Osteoblast (primary cell): ENCODE measurements at regions not wholly inside any gene's neighbourhood (a gene's known extent, or its start where the extent isn't known, plus 50 kb on each side); places are given as distances from the start of the nearest gene placed in this dataset.

Experiments used
- DNase-seq: peaks from one replicate; pipeline ENCODE4 v3.0.0; 2011; ENCODE audit warnings: low spot score, mixed read lengths; ENCODE audit not compliant: insufficient read length; ENCODE audit errors: missing footprints
- H2AFZ ChIP-seq: 2 replicates; pipeline ENCODE4 v1.6.0; 2011; ENCODE audit warnings: mild to moderate bottlenecking, low read length
- H3K27ac ChIP-seq: 2 replicates; pipeline ENCODE4 v1.5.1; 2011; ENCODE audit warnings: mild to moderate bottlenecking, low read depth, low read length, moderate library complexity
- H3K27me3 ChIP-seq: 2 replicates; pipeline ENCODE4 v1.6.0; 2012; ENCODE audit warnings: mild to moderate bottlenecking, control low read depth, inconsistent platforms, low read length, moderate library complexity; ENCODE audit not compliant: insufficient read depth
- H3K36me3 ChIP-seq: 2 replicates; pipeline ENCODE4 v1.5.1; 2011; ENCODE audit warnings: mild to moderate bottlenecking, low read length, control low read depth, moderate library complexity; ENCODE audit not compliant: insufficient read depth
- H3K4me1 ChIP-seq: 2 replicates; pipeline ENCODE4 v1.5.1; 2011; ENCODE audit warnings: mild to moderate bottlenecking, low read length, control low read depth, moderate library complexity; ENCODE audit not compliant: insufficient read depth
- H3K4me2 ChIP-seq: 2 replicates; pipeline ENCODE4 v1.6.0; 2011; ENCODE audit warnings: mild to moderate bottlenecking, low read length; ENCODE audit not compliant: insufficient read depth
- H3K4me3 ChIP-seq: fragments of 200-600 bp; sonication (generic); 3 replicates; pipeline ENCODE4 v1.5.1; 2012; ENCODE audit warnings: mild to moderate bottlenecking, low read length, inconsistent platforms; ENCODE audit not compliant: insufficient read depth
- H3K79me2 ChIP-seq: 2 replicates; pipeline ENCODE4 v1.6.0; 2012; ENCODE audit warnings: mild to moderate bottlenecking, low read length, control low read depth, inconsistent platforms; ENCODE audit not compliant: insufficient read depth
- H3K9me3 ChIP-seq: 2 replicates; pipeline ENCODE4 v1.5.1; 2011; ENCODE audit warnings: low read depth, low read length, control low read depth
- H4K20me1 ChIP-seq: 2 replicates; pipeline ENCODE4 v1.6.0; 2012; ENCODE audit warnings: mild to moderate bottlenecking, low read length, control low read depth; ENCODE audit not compliant: insufficient read depth
- CTCF ChIP-seq: IDR thresholded peaks from 2 replicates; pipeline ENCODE4 v1.5.1; 2011; ENCODE audit warnings: mild to moderate bottlenecking, low read depth, low read length, moderate library complexity; ENCODE audit errors: extremely low read depth

- TF ChIP-seq CTCF: no peak
- H3K79me2 ChIP-seq: no peaks in the 10 kb centered on the region
- no peak overlapping the region for H3K27ac ChIP-seq
- H3K4me3 ChIP-seq: peak overlapping the region; percentile 61
- peak overlapping the region; percentile 80 for H2AFZ ChIP-seq
- no peaks in the 10 kb centered on the region for H3K27me3 ChIP-seq
- no peaks in the 10 kb centered on the region for H4K20me1 ChIP-seq
- H3K9me3 ChIP-seq: no peaks in the 10 kb centered on the region
- no peaks in the 10 kb centered on the region for H3K36me3 ChIP-seq
- peak; percentile 68 for DNase-seq
- H3K4me2 ChIP-seq: peak overlapping the region; percentile 78
- H3K4me1 ChIP-seq: peaks cover 2% of the 10 kb centered on the region
Observed at GRCh38 chrX:920234-920799, 289.7 kb downstream of the SHOX start.

DNA sequence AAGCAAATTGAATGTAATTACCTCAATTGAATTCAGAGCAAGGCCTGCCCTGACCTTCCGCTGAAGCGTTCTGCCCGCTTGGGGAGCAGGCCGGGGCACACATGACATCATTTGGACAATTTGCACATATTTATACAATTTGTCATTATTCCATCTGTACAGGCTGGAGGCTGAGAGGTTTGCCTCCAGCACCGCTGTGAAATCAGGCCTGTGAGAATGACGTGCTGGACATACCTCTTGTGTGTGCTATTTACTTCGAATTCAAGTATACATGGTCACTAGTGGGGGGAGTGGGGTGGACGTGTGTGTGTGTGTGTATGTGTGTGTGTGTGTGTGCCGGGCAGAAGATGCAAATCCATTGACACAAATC lies 285.6 kb downstream of the SHOX start:
- H3K27me3 ChIP-seq: no peaks in the 10 kb centered on the region
- peaks cover 2% of the 10 kb centered on the region for H3K4me1 ChIP-seq
- DNase-seq: no peak
- no peak overlapping the region for H2AFZ ChIP-seq
- H3K4me3 ChIP-seq: no peak overlapping the region
- H3K9me3 ChIP-seq: no peaks in the 10 kb centered on the region
- H3K27ac ChIP-seq: no peak overlapping the region
- H3K4me2 ChIP-seq: no peak overlapping the region
- TF ChIP-seq CTCF: no peak
- H4K20me1 ChIP-seq: no peaks in the 10 kb centered on the region
- no peaks in the 10 kb centered on the region for H3K79me2 ChIP-seq
- H3K36me3 ChIP-seq: no peaks in the 10 kb centered on the region

- no peak for DNase-seq
- Histone ChIP-seq H3K27me3 (no peaks in the 10 kb centered on the region), H3K9me3 (no peaks in the 10 kb centered on the region), H3K4me1 (peaks cover 2% of the 10 kb centered on the region), H2AFZ (no peak overlapping the region), H3K4me2 (no peak overlapping the region), H3K4me3 (no peak overlapping the region), H3K27ac (no peak overlapping the region), H4K20me1 (no peaks in the 10 kb centered on the region), H3K79me2 (no peaks in the 10 kb centered on the region), H3K36me3 (no peaks in the 10 kb centered on the region)
- no peak for TF ChIP-seq CTCF
Observed at GRCh38 chrX:915427-916229, 285.0 kb downstream of the SHOX start.

DNA sequence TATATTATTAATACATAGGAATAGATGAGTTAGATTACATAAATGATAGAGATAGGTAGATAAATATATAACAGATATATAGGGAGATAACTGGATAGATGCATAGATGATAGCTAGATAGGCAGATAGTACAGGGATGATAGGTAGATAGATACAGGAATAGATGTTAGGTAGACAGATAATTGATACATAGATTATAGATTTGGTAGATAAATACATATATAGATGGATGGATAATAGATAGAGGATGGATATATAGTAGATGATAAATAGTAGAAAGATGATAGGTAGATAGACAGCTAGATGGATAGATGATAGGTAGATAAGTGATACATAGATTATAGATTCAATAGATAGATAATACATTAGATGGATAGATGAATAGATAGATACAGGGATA lies 283.6 kb downstream of the SHOX start:
- Histone ChIP-seq H3K4me2 (no peak overlapping the region), H3K79me2 (no peaks in the 10 kb centered on the region), H3K36me3 (no peaks in the 10 kb centered on the region), H3K9me3 (no peaks in the 10 kb centered on the region), H4K20me1 (no peaks in the 10 kb centered on the region), H3K4me3 (no peak overlapping the region), H3K27me3 (no peaks in the 10 kb centered on the region), H2AFZ (no peak overlapping the region), H3K27ac (no peak overlapping the region), H3K4me1 (no peaks in the 10 kb centered on the region)
- DNase-seq: no peak
- TF ChIP-seq CTCF: no peak
